Activated gamma-delta T cell treated with anti-CD3 and anti-CD28 coated beads, Interleukin-2, amount 50 U/mL, for 16 hours (primary cell): ENCODE measurements at regions not wholly inside any gene's neighbourhood (a gene's known extent, or its start where the extent isn't known, plus 50 kb on each side); places are given as distances from the start of the nearest gene placed in this dataset.
"Not testable (repeated sequence)": the region's sequence is repeated elsewhere in the genome, so short reads cannot be mapped to it uniquely, and the experiment has no call there.

Source experiments
- DNase-seq: peaks from one replicate; pipeline ENCODE4 v3.0.0-alpha.2; 2020; ENCODE audit warnings: low read depth

- no peak for DNase-seq
These were observed 75.5 kb upstream of the CLDN5 start for GRCh38 chr22:19599626-19600243.

GRCh38 chr22:19603346-19603745 is 79.1 kb upstream of the CLDN5 start:
- not testable (repeated sequence) for DNase-seq

GRCh38 chr22:19603767-19604166 is 79.6 kb upstream of the CLDN5 start:
- no peak for DNase-seq

GRCh38 chr22:19604711-19605268 is 80.6 kb upstream of the CLDN5 start:
- no peak for DNase-seq

- no peak for DNase-seq
These were observed 81.5 kb upstream of the CLDN5 start for GRCh38 chr22:19605508-19606331.

- no peak for DNase-seq
These were observed 82.4 kb upstream of the CLDN5 start for GRCh38 chr22:19606332-19607191.

- no peak for DNase-seq
These were observed 83.2 kb upstream of the CLDN5 start for GRCh38 chr22:19607192-19608002.

GRCh38 chr22:19608003-19608690 is 83.9 kb upstream of the CLDN5 start:
- DNase-seq = no peak

- DNase-seq = not testable (repeated sequence)
These were observed 85.5 kb upstream of the CLDN5 start for GRCh38 chr22:19609753-19610152.

GRCh38 chr22:19610518-19611253 is 86.5 kb upstream of the CLDN5 start:
- no peak for DNase-seq

GRCh38 chr22:19611590-19611989 is 87.4 kb upstream of the CLDN5 start:
- no peak for DNase-seq

- DNase-seq = no peak
These were observed 88.8 kb upstream of the CLDN5 start for GRCh38 chr22:19612866-19613572.

GRCh38 chr22:19614536-19614863 is 90.3 kb upstream of the CLDN5 start:
- no peak for DNase-seq

GRCh38 chr22:19615001-19615461 is 90.8 kb upstream of the CLDN5 start:
- no peak for DNase-seq

GRCh38 chr22:19615867-19616581 is 91.8 kb upstream of the CLDN5 start:
- DNase-seq = no peak

- DNase-seq = no peak
These were observed 94.9 kb upstream of the SEPTIN5 start for GRCh38 chr22:19619144-19620009.

- DNase-seq = no peak
These were observed 93.4 kb upstream of the SEPTIN5 start for GRCh38 chr22:19620742-19621371.
